Right lobe of liver (tissue), 6 donors: ENCODE measurements at regions not wholly inside any gene's neighbourhood (a gene's known extent, or its start where the extent isn't known, plus 50 kb on each side); places are given as distances from the start of the nearest gene placed in this dataset.

Experiments
- ATAC-seq, 4 donors: fragments of 200-7000 bp; cut with Tn5 transposase; one replicate each; pipeline ENCODE4 v1.9.1; 2020; ENCODE audit warnings: mild to moderate bottlenecking in 4 of 4, moderate library complexity in 4 of 4
- DNase-seq, 3 donors: peaks; one replicate each; pipeline ENCODE4 v3.0.0-alpha.2; 2020
- H3K27ac ChIP-seq, 3 donors: fragments of 200-600 bp; one replicate each; pipeline ENCODE4 v1.8.0; 2022
- H3K27me3 ChIP-seq, 2 donors: fragments of 200-600 bp; one replicate each; pipeline ENCODE4 v1.8.0; 2022
- H3K36me3 ChIP-seq, 4 donors: fragments of 200-600 bp; sonication (generic) in 1 of 4; one replicate each; pipeline versions ENCODE4 v1.5.1 to v1.8.0; 2017 to 2022; ENCODE audit warnings: control low read depth in 1 of 4
- H3K4me1 ChIP-seq, 4 donors: fragments of 200-600 bp; sonication (generic) in 1 of 4; one replicate each; pipeline versions ENCODE4 v1.5.1 to v1.8.0; 2017 to 2022; ENCODE audit warnings: control low read depth in 1 of 4
- H3K4me3 ChIP-seq, 3 donors: fragments of 200-600 bp; one replicate each; pipeline ENCODE4 v1.8.0; 2022
- H3K9me3 ChIP-seq, 4 donors: fragments of 200-600 bp; sonication (generic) in 1 of 4; one replicate each; pipeline versions ENCODE4 v1.5.1 to v1.8.0; 2017 to 2022; ENCODE audit warnings: control low read depth in 1 of 4
- POLR2A ChIP-seq: fragments of 450-650 bp; IDR thresholded peaks from one replicate; pipeline ENCODE4 v1.6.1; 2017; ENCODE audit warnings: antibody characterized with exemption, mild to moderate bottlenecking
- WGBS: methylation state at CpG from one replicate; pipeline ENCODE4 v1.1.6; 2018; ENCODE audit warnings: low coverage, low lambda C conversion rate; ENCODE audit not compliant: insufficient coverage; ENCODE audit errors: missing lambda C conversion rate; 5-methylcytosine and 5-hydroxymethylcytosine counted together
- intact Hi-C, 2 donors: fragments of 100-400 bp; cut with DNase I; formaldehyde crosslinking; loops; one replicate each; pipeline versions ENCODE4 v1.11.2 to v1.14.1; 2022
- TF ChIP-seq, protein P1 (sequence below), 4 donors: fragments of 200-600 bp in 3 of 4; fragments of 450-650 bp in 1 of 4; IDR thresholded peaks; one replicate each; pipeline versions ENCODE4 v1.5.1 to v1.8.0; 2016 to 2022; ENCODE audit warnings: antibody characterized with exemption in 4 of 4, mild to moderate bottlenecking in 2 of 4
- donor health status: DM: no; HTN: yes; CAD: no.
- donor health status: DM: no; HTN: no; CAD: no.
- donor health status: DM: no; HTN: no; CAD: no.
- donor health status: DM: no; HTN: yes; CAD: no.
- donor health status: DM: no; HTN: yes; CAD: no.

GRCh38 chr5:173733425-173733824 is 117.0 kb upstream of the BOD1 start:
- Histone ChIP-seq H3K27ac (no peak overlapping the region), H3K4me1 (peaks cover 0 to under 1% (median 0%) of the 10 kb centered on the region in 4 donors), H3K27me3 (no peaks in the 10 kb centered on the region), H3K9me3 (no peaks in the 10 kb centered on the region), H3K4me3 (no peak overlapping the region), H3K36me3 (no peaks in the 10 kb centered on the region)
- 54% methylated on average over 4 of the region's 9 CpGs for WGBS
- TF ChIP-seq, protein P1, sequence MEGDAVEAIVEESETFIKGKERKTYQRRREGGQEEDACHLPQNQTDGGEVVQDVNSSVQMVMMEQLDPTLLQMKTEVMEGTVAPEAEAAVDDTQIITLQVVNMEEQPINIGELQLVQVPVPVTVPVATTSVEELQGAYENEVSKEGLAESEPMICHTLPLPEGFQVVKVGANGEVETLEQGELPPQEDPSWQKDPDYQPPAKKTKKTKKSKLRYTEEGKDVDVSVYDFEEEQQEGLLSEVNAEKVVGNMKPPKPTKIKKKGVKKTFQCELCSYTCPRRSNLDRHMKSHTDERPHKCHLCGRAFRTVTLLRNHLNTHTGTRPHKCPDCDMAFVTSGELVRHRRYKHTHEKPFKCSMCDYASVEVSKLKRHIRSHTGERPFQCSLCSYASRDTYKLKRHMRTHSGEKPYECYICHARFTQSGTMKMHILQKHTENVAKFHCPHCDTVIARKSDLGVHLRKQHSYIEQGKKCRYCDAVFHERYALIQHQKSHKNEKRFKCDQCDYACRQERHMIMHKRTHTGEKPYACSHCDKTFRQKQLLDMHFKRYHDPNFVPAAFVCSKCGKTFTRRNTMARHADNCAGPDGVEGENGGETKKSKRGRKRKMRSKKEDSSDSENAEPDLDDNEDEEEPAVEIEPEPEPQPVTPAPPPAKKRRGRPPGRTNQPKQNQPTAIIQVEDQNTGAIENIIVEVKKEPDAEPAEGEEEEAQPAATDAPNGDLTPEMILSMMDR (IDR thresholded peaks at IDR 0.05), result no peak
- TF ChIP-seq POLR2A, result no peak
- no peak for ATAC-seq
- intact Hi-C loops, result no loop called here
- DNase-seq, result no peak

DNA sequence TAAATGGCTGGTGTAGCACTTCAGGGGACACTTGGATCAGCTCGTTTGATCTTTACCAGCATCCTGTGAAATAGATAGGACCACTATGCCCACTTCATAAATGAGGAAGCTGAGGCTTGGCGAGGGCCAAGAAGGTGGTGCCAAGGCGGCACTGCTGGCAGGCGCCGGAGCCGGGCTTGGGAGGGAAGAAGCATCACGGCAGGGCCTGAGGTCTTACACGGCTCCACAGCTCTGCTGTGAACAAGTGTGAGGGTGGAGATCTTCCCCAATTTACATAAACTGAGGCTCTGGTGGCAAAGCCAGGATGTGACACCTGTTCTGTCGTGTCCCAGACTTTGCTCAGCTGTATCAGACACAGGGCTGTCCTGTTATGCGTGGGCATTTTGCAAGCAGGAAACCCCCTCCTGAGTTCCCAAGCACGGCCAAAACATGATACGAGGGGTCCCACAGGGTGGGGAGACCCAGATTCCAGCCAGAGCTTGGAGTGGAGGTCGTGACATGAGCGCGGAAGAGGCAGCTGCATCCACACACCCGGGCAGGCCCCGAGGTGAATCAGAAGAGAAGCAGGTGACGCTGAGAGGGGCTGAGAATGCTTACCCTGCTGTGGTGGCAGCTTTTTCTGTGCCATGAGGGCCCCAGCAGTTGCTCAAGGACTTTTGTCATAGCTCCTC is 117.5 kb upstream of the BOD1 start:
- TF ChIP-seq, protein P1 (IDR thresholded peaks at IDR 0.05), result no peak
- no peak for TF ChIP-seq POLR2A
- no peaks in the 10 kb centered on the region for H3K9me3 ChIP-seq
- ATAC-seq (no peak), DNase-seq (no peak)
- H3K36me3 ChIP-seq, result no peaks in the 10 kb centered on the region
- intact Hi-C loops, result no loop called here
- H3K27me3 ChIP-seq, result no peaks in the 10 kb centered on the region
- 74% methylated on average over 6 of the region's 18 CpGs for WGBS
- H3K4me3 ChIP-seq, result no peak overlapping the region
- no peak overlapping the region for H3K27ac ChIP-seq
- H3K4me1 ChIP-seq, result no peaks in the 10 kb centered on the region

GRCh38 chr5:173734716-173735115 is 118.3 kb upstream of the BOD1 start:
- DNase-seq (no peak), ATAC-seq (no peak)
- no peak overlapping the region for H3K27ac ChIP-seq
- no peaks in the 10 kb centered on the region for H3K27me3 ChIP-seq
- intact Hi-C loops, result no loop called here
- H3K4me3 ChIP-seq, result no peak overlapping the region
- H3K4me1 ChIP-seq, result no peaks in the 10 kb centered on the region
- no peaks in the 10 kb centered on the region for H3K36me3 ChIP-seq
- H3K9me3 ChIP-seq, result no peaks in the 10 kb centered on the region
- TF ChIP-seq, protein P1 (IDR thresholded peaks at IDR 0.05), result no peak
- no peak for TF ChIP-seq POLR2A
- 73% methylated on average over 6 of the region's 10 CpGs for WGBS

GRCh38 chr5:173735184-173735583 is 118.7 kb upstream of the BOD1 start:
- Histone ChIP-seq H3K9me3 (no peaks in the 10 kb centered on the region), H3K27me3 (no peaks in the 10 kb centered on the region), H3K36me3 (no peaks in the 10 kb centered on the region), H3K4me1 (no peaks in the 10 kb centered on the region), H3K27ac (no peak overlapping the region), H3K4me3 (no peak overlapping the region)
- no peak for ATAC-seq
- no peak for TF ChIP-seq POLR2A
- TF ChIP-seq, protein P1 (IDR thresholded peaks at IDR 0.05), result no peak
- no peak for DNase-seq
- intact Hi-C loops, result no loop called here
- 78% methylated on average over 4 of the region's 11 CpGs for WGBS
